Breast epithelium (tissue), 3 donors: ENCODE measurements at regions not wholly inside any gene's neighbourhood (a gene's known extent, or its start where the extent isn't known, plus 50 kb on each side); places are given as distances from the start of the nearest gene placed in this dataset.

Experiments
- CTCF ChIP-seq, 3 donors: fragments of 450-650 bp; IDR thresholded peaks; one replicate each; pipeline ENCODE4 v1.5.1; 2016 to 2017; ENCODE audit warnings: antibody characterized with exemption in 3 of 3, mild to moderate bottlenecking in 3 of 3, moderate library complexity in 3 of 3
- POLR2A ChIP-seq: fragments of 450-650 bp; IDR thresholded peaks from one replicate; pipeline ENCODE4 v1.6.1; 2016; ENCODE audit warnings: antibody characterized with exemption, mild to moderate bottlenecking, moderate library complexity

GRCh38 chr6:114445846-114446245, 103.0 kb upstream of the HS3ST5 start:
- TF ChIP-seq CTCF (IDR thresholded peaks at IDR 0.05) (no peak), POLR2A (no peak)
